Liver (tissue), 8 donors: ENCODE measurements at regions not wholly inside any gene's neighbourhood (a gene's known extent, or its start where the extent isn't known, plus 50 kb on each side); places are given as distances from the start of the nearest gene placed in this dataset.
A peak's percentile ranks its signal among the peaks of the same experiment; 100 is the strongest.

ENCODE experiments used
- DNase-seq: peaks from one replicate; pipeline ENCODE4 v3.0.0-alpha.2; 2017; ENCODE audit warnings: low spot score
- H3K27ac ChIP-seq, 2 donors: one replicate each; pipeline ENCODE4 v1.7.0; 2013; ENCODE audit warnings: inconsistent platforms in 2 of 2, low read length in 2 of 2, control low read depth in 1 of 2, low read depth in 1 of 2, mild to moderate bottlenecking in 1 of 2
- H3K27me3 ChIP-seq, 4 donors: one replicate each; pipeline versions ENCODE4 v1.6.1 to v1.7.0; 2013; ENCODE audit warnings: low read length in 3 of 4, inconsistent platforms in 1 of 4, mild to moderate bottlenecking in 1 of 4, moderate library complexity in 1 of 4; ENCODE audit not compliant: control insufficient read depth in 4 of 4, insufficient read depth in 4 of 4
- H3K36me3 ChIP-seq, 4 donors: one replicate each; pipeline versions ENCODE4 v1.6.1 to v1.7.0; 2013; ENCODE audit warnings: low read length in 3 of 4, mild to moderate bottlenecking in 3 of 4, low read depth in 1 of 4, moderate library complexity in 1 of 4; ENCODE audit not compliant: control insufficient read depth in 4 of 4, insufficient read depth in 3 of 4
- H3K4me1 ChIP-seq, 4 donors: one replicate each; pipeline versions ENCODE4 v1.6.1 to v1.7.0; 2013; ENCODE audit warnings: low read length in 3 of 4, mild to moderate bottlenecking in 3 of 4, moderate library complexity in 1 of 4; ENCODE audit not compliant: control insufficient read depth in 4 of 4, insufficient read depth in 4 of 4
- H3K4me3 ChIP-seq, 3 donors: one replicate each; pipeline versions ENCODE4 v1.6.1 to v1.7.0; 2013; ENCODE audit warnings: low read length in 3 of 3, control low read depth in 1 of 3, low read depth in 1 of 3, mild to moderate bottlenecking in 1 of 3
- H3K9ac ChIP-seq, 2 donors: one replicate each; pipeline ENCODE4 v1.7.0; 2013; ENCODE audit warnings: low read length in 2 of 2, mild to moderate bottlenecking in 2 of 2, moderate library complexity in 2 of 2, control low read depth in 1 of 2, low read depth in 1 of 2
- H3K9me3 ChIP-seq, 4 donors: one replicate each; pipeline versions ENCODE4 v1.6.1 to v1.7.0; 2013; ENCODE audit warnings: low read length in 3 of 4; ENCODE audit not compliant: control insufficient read depth in 4 of 4
- ATF3 ChIP-seq: IDR thresholded peaks from 2 replicates; pipeline ENCODE4 v1.6.1; 2016; ENCODE audit warnings: antibody characterized with exemption
- CTCF ChIP-seq: fragments of 150-350 bp; IDR thresholded peaks from 2 replicates; pipeline ENCODE4 v1.5.1; 2017; ENCODE audit warnings: improper control_type of control experiment, low read depth, low read length; ENCODE audit not compliant: missing input control
- EGR1 ChIP-seq, 2 donors: IDR thresholded peaks; 2 replicates each; pipeline ENCODE4 v1.6.1; 2016 to 2018; ENCODE audit warnings: antibody characterized with exemption in 2 of 2, low read depth in 2 of 2
- FOXA1 ChIP-seq: IDR thresholded peaks from 2 replicates; pipeline ENCODE4 v1.6.1; 2016; ENCODE audit warnings: antibody characterized with exemption
- FOXA2 ChIP-seq: IDR thresholded peaks from 2 replicates; pipeline ENCODE4 v1.6.1; 2016; ENCODE audit warnings: antibody characterized with exemption
- GABPA ChIP-seq, 2 donors: IDR thresholded peaks in 1 of 2; conservative IDR thresholded peaks in 1 of 2; 2 replicates each; pipeline ENCODE4 v1.6.1; 2016; ENCODE audit warnings: antibody characterized with exemption in 2 of 2, mild to moderate bottlenecking in 1 of 2, moderate library complexity in 1 of 2
- HNF4A ChIP-seq, 2 donors: conservative IDR thresholded peaks; 2 replicates each; pipeline ENCODE4 v1.6.1; 2016; ENCODE audit warnings: antibody characterized with exemption in 2 of 2, mild to moderate bottlenecking in 2 of 2
- HNF4G ChIP-seq: IDR thresholded peaks from 2 replicates; pipeline ENCODE4 v1.6.1; 2016; ENCODE audit warnings: antibody characterized with exemption
- JUND ChIP-seq, 2 donors: IDR thresholded peaks; 2 replicates each; pipeline ENCODE4 v1.6.1; 2016; ENCODE audit warnings: antibody characterized with exemption in 2 of 2
- MAX ChIP-seq: IDR thresholded peaks from 2 replicates; pipeline ENCODE4 v1.6.1; 2016; ENCODE audit warnings: antibody characterized with exemption
- NR2F2 ChIP-seq: IDR thresholded peaks from 2 replicates; pipeline ENCODE4 v1.6.1; 2016; ENCODE audit warnings: antibody characterized with exemption
- RAD21 ChIP-seq, 2 donors: IDR thresholded peaks; 2 replicates each; pipeline ENCODE4 v1.6.1; 2016; ENCODE audit warnings: antibody characterized with exemption in 2 of 2, mild to moderate bottlenecking in 2 of 2
- REST ChIP-seq: IDR thresholded peaks from 2 replicates; pipeline ENCODE4 v1.6.1; 2016; ENCODE audit warnings: antibody characterized with exemption, mild to moderate bottlenecking
- RXRA ChIP-seq, 2 donors: IDR thresholded peaks; 2 replicates each; pipeline ENCODE4 v1.6.1; 2017 to 2018; ENCODE audit warnings: antibody characterized with exemption in 2 of 2, mild to moderate bottlenecking in 1 of 2
- SP1 ChIP-seq: IDR thresholded peaks from 2 replicates; pipeline ENCODE4 v1.6.1; 2018; ENCODE audit warnings: antibody characterized with exemption, mild to moderate bottlenecking
- TAF1 ChIP-seq: conservative IDR thresholded peaks from 2 replicates; pipeline ENCODE4 v1.6.1; 2016; ENCODE audit warnings: antibody characterized with exemption, mild to moderate bottlenecking
- YY1 ChIP-seq: IDR thresholded peaks from 2 replicates; pipeline ENCODE4 v1.6.1; 2016; ENCODE audit warnings: antibody characterized with exemption, mild to moderate bottlenecking
- ZBTB33 ChIP-seq: IDR thresholded peaks from 2 replicates; pipeline ENCODE4 v1.6.1; 2016; ENCODE audit warnings: antibody characterized with exemption
- WGBS: extraction: QIAGEN DNeasy Blood & Tissue Kit; methylation state at CpG from one replicate; pipeline ENCODE4 v1.1.7; 2013; 5-methylcytosine and 5-hydroxymethylcytosine counted together
- donor health status: healthy.
- donor health status: healthy.
- donor health status: healthy.
- donor health status: healthy.
- donor health status: healthy.

GRCh38 chr2:122390406-122390805, 635.0 kb downstream of the TSN start:
- Histone ChIP-seq H3K36me3 (no peaks in the 10 kb centered on the region), H3K4me1 (no peaks in the 10 kb centered on the region), H3K27ac (no peak overlapping the region), H3K4me3 (no peak overlapping the region), H3K9ac (no peak overlapping the region), H3K27me3 (no peaks in the 10 kb centered on the region), H3K9me3 (peaks cover 0 to 16% (median 8%) of the 10 kb centered on the region in 4 donors)
- no peak for DNase-seq
- TF ChIP-seq CTCF (no peak), MAX (no peak), NR2F2 (no peak), ATF3 (peak; percentile 68)
- WGBS: 32% methylated on average over 1 of the region's 1 CpG

- Histone ChIP-seq H3K9me3 (peaks cover 0 to 16% (median 8%) of the 10 kb centered on the region in 4 donors), H3K36me3 (no peaks in the 10 kb centered on the region), H3K9ac (no peak overlapping the region), H3K27ac (no peak overlapping the region), H3K4me1 (no peaks in the 10 kb centered on the region), H3K4me3 (no peak overlapping the region), H3K27me3 (no peaks in the 10 kb centered on the region)
- WGBS: 77% methylated on average over 3 of the region's 3 CpGs
- no peak for DNase-seq
- TF ChIP-seq YY1 (no peak), CTCF (no peak), NR2F2 (no peak), EGR1 (IDR thresholded peaks at IDR 0.05; ENCODE audit: low read depth in 2 of 2) (no peak), RXRA (IDR thresholded peaks at IDR 0.05) (no peak), SP1 (no peak), ZBTB33 (no peak), ATF3 (no peak), FOXA2 (no peak), JUND (IDR thresholded peaks at IDR 0.05) (no peak), GABPA (IDR thresholded peaks at IDR 0.05 in 1 of 2, conservative IDR thresholded peaks at IDR 0.05 in 1 of 2) (no peak), TAF1 (no peak), RAD21 (IDR thresholded peaks at IDR 0.05) (no peak), FOXA1 (no peak), MAX (no peak), HNF4G (no peak), REST (no peak), HNF4A (conservative IDR thresholded peaks at IDR 0.05) (no peak)
Measured at GRCh38 chr2:122391726-122392125, 636.3 kb downstream of the TSN start.
